DND-41 (cell line): ENCODE measurements at regions not wholly inside any gene's neighbourhood (a gene's known extent, or its start where the extent isn't known, plus 50 kb on each side); places are given as distances from the start of the nearest gene placed in this dataset.
"Not testable (repeated sequence)": the region's sequence is repeated elsewhere in the genome, so short reads cannot be mapped to it uniquely, and the experiment has no call there.

Source experiments
- ATAC-seq: fragments of 200-7000 bp; cut with Tn5 transposase; 3 replicates; pipeline ENCODE4 v1.9.1; 2021; ENCODE audit warnings: low read depth; ENCODE audit not compliant: insufficient read depth
- DNase-seq: peaks from one replicate; pipeline ENCODE4 v3.0.0-alpha.2; 2020
- H2AFZ ChIP-seq: 2 replicates; pipeline ENCODE4 v1.6.0; 2012; ENCODE audit warnings: low read depth, low read length
- H3K27ac ChIP-seq: 2 replicates; pipeline ENCODE4 v1.5.1; 2012; ENCODE audit warnings: low read length, inconsistent platforms
- H3K27me3 ChIP-seq: fragments of 200-600 bp; sonication (generic); 2 replicates; pipeline ENCODE4 v1.6.0; 2012; ENCODE audit warnings: low read length, mild to moderate bottlenecking, inconsistent platforms; ENCODE audit not compliant: insufficient read depth, poor library complexity
- H3K36me3 ChIP-seq: 2 replicates; pipeline ENCODE4 v1.5.1; 2012; ENCODE audit warnings: low read length, inconsistent platforms; ENCODE audit not compliant: insufficient read depth
- H3K4me1 ChIP-seq: 2 replicates; pipeline ENCODE4 v1.5.1; 2012; ENCODE audit warnings: mild to moderate bottlenecking, low read length; ENCODE audit not compliant: insufficient read depth
- H3K4me2 ChIP-seq: 2 replicates; pipeline ENCODE4 v1.6.0; 2012; ENCODE audit warnings: mild to moderate bottlenecking, moderate library complexity, low read length, inconsistent platforms; ENCODE audit not compliant: insufficient read depth
- H3K4me3 ChIP-seq, 2 experiments: fragments of 200-600 bp in 1 of 2; shearing (Covaris generic) in 1 of 2; 2 replicates each; pipeline ENCODE4 v1.5.1; 2012 to 2016; ENCODE audit warnings: inconsistent platforms in 2 of 2, low read length in 2 of 2, mild to moderate bottlenecking in 2 of 2, low read depth in 1 of 2, moderate library complexity in 1 of 2
- H3K79me2 ChIP-seq: 2 replicates; pipeline ENCODE4 v1.6.0; 2012; ENCODE audit warnings: low read length, inconsistent platforms; ENCODE audit not compliant: insufficient read depth
- H3K9ac ChIP-seq: 2 replicates; pipeline ENCODE4 v1.6.0; 2012; ENCODE audit warnings: low read depth, mild to moderate bottlenecking, inconsistent platforms, low read length, moderate library complexity
- H3K9me3 ChIP-seq: 2 replicates; pipeline ENCODE4 v1.5.1; 2012; ENCODE audit warnings: low read length, moderate library complexity, mild to moderate bottlenecking, inconsistent platforms; ENCODE audit not compliant: insufficient read depth, severe bottlenecking
- H4K20me1 ChIP-seq: 2 replicates; pipeline ENCODE4 v1.6.0; 2012; ENCODE audit warnings: low read length; ENCODE audit not compliant: insufficient read depth
- EZH2 ChIP-seq: IDR thresholded peaks from 3 replicates; pipeline ENCODE4 v1.6.1; 2012; ENCODE audit warnings: borderline replicate concordance, low read depth, mild to moderate bottlenecking, moderate library complexity, low read length, inconsistent platforms; ENCODE audit not compliant: severe bottlenecking
- TF ChIP-seq, protein P1 (sequence below): IDR thresholded peaks from 2 replicates; pipeline ENCODE4 v1.5.1; 2012; ENCODE audit warnings: borderline replicate concordance, low read length, moderate library complexity, mild to moderate bottlenecking; ENCODE audit not compliant: poor library complexity, severe bottlenecking; ENCODE audit errors: extremely low read depth

DNA sequence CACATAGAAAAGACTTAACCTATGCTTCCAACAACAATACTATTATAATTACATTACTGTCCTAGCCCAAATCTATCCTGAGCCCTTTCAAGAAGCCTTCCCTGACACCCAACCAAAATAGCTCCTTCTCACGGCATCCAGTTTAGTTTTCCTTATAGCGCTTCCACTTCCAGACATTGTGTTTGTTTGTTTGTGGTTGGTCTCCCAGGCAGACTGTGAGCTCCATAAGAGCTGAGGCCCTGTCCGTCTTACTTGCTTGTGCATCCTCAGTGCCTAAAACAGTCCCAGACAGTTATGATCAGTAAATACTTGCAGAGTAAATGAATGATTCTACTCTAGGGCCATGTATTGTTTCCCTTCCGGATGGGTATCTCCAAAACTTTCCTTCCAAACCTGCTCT lies 68.1 kb upstream of the STARD13 start:
- DNase-seq: no peak
- Histone ChIP-seq H3K4me1 (no peaks in the 10 kb centered on the region), H3K27ac (no peak overlapping the region), H3K79me2 (no peaks in the 10 kb centered on the region), H3K9me3 (no peaks in the 10 kb centered on the region), H3K4me3 (no peak overlapping the region), H3K4me2 (no peak overlapping the region), H3K9ac (no peak overlapping the region), H2AFZ (no peak overlapping the region), H3K36me3 (no peaks in the 10 kb centered on the region), H3K27me3 (no peaks in the 10 kb centered on the region), H4K20me1 (no peaks in the 10 kb centered on the region)
- TF ChIP-seq EZH2: no peak
- TF ChIP-seq, protein P1, sequence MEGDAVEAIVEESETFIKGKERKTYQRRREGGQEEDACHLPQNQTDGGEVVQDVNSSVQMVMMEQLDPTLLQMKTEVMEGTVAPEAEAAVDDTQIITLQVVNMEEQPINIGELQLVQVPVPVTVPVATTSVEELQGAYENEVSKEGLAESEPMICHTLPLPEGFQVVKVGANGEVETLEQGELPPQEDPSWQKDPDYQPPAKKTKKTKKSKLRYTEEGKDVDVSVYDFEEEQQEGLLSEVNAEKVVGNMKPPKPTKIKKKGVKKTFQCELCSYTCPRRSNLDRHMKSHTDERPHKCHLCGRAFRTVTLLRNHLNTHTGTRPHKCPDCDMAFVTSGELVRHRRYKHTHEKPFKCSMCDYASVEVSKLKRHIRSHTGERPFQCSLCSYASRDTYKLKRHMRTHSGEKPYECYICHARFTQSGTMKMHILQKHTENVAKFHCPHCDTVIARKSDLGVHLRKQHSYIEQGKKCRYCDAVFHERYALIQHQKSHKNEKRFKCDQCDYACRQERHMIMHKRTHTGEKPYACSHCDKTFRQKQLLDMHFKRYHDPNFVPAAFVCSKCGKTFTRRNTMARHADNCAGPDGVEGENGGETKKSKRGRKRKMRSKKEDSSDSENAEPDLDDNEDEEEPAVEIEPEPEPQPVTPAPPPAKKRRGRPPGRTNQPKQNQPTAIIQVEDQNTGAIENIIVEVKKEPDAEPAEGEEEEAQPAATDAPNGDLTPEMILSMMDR: no peak
- no peak for ATAC-seq

DNA sequence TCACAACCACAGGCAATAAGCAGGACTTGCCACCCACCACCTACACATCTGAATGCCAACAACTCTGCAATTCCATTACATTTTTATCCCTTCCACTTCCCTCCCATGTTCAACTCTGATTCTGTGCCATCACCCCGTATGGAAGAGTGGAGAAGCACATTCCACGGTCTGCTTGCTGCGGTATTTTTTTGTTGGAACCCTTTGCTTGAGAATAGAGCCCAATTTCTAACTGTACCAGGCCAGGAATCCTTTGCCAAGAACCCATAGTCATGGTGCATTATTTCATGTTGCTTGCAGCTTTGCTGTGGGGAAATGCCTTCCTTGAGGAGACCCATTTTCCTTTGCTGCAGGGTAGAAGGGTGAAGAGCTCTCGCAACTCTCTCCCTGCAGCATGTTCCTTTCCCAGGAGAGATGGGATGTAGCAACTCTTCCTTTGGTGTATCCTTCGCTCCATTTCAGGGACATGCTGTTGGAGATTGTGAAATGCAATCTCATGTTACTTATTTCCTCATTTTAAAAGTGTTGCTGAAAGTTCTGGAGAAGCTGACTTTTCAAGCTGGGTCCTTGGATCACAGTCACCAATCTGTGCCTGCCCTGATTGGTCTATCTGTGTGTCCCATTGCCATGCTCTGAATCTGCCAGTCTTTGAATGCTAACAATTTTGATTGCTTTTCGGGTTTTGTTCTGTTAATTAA lies 69.8 kb upstream of the STARD13 start:
- H3K27me3 ChIP-seq: no peaks in the 10 kb centered on the region
- H3K4me2 ChIP-seq: no peak overlapping the region
- no peak overlapping the region for H3K9ac ChIP-seq
- H3K4me1 ChIP-seq: no peaks in the 10 kb centered on the region
- DNase-seq (no peak), ATAC-seq (no peak)
- H3K27ac ChIP-seq: no peak overlapping the region
- no peaks in the 10 kb centered on the region for H3K79me2 ChIP-seq
- H3K9me3 ChIP-seq: no peaks in the 10 kb centered on the region
- H3K36me3 ChIP-seq: no peaks in the 10 kb centered on the region
- no peak for TF ChIP-seq EZH2
- TF ChIP-seq, protein P1: no peak
- H4K20me1 ChIP-seq: no peaks in the 10 kb centered on the region
- H3K4me3 ChIP-seq: no peak overlapping the region
- H2AFZ ChIP-seq: no peak overlapping the region

DNA sequence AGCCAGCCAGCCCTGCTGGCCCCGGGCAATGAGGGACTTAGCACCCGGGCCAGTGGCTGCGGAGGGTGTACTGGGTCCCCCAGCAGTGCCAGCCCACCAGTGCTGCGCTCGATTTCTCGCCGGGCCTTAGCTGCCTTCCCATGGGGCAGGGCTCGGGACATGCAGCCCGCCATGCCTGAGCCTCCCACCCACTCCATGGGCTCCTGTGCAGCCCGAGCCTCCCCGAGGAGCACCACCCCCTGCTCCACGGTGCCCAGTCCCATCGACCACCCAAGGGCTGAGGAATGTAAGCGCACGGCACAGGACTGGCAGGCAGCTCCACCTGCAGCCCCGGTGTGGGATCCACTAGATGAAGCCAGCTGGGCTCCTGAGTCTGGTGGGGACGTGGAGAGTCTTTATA lies 72.5 kb upstream of the STARD13 start:
- not testable (repeated sequence) for H3K4me3 ChIP-seq, H3K36me3 ChIP-seq, H3K9ac ChIP-seq, H3K9me3 ChIP-seq, H3K79me2 ChIP-seq, H4K20me1 ChIP-seq, H3K27ac ChIP-seq, H3K4me2 ChIP-seq, DNase-seq, H3K27me3 ChIP-seq, H2AFZ ChIP-seq, ATAC-seq, H3K4me1 ChIP-seq

DNA sequence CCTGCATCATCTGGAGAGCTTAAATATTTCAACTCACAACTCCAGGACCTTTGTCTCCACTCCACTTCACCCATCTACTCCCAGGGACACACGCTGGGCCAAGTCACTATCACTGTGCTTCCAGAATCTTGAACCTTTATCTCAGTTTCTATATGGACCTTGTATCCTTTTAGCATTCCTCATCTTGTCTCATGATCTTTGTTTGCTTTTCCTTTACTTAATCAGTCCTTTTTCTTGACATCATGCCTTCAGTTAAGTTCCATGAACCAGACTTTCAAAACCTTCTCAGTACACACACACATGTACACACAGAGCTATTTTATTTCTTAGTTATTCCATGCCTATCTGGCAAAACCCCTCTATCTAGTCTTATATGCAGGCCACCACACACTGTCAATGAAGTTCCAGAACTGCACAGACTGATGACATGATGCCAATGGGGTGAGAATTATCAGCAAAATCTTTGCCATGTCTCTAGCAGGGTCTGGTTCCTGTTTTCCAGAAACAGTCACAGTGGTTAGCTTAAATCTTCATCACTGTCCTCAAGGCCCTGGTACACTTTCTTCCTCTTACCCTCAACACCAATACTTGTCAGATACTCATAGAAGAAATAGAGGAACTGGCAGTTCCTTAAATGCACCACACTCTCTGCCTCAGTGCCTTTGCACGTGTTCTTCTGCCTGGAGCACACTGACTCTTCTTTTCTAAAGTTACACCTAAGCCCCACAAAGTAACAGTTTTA lies 77.6 kb upstream of the STARD13 start:
- Histone ChIP-seq H2AFZ (no peak overlapping the region), H3K27me3 (no peaks in the 10 kb centered on the region), H3K27ac (no peak overlapping the region), H3K4me3 (no peak overlapping the region), H3K4me1 (no peaks in the 10 kb centered on the region), H3K79me2 (no peaks in the 10 kb centered on the region), H3K36me3 (no peaks in the 10 kb centered on the region), H3K9me3 (no peaks in the 10 kb centered on the region), H3K4me2 (no peak overlapping the region), H4K20me1 (no peaks in the 10 kb centered on the region), H3K9ac (no peak overlapping the region)
- DNase-seq (no peak), ATAC-seq (no peak)
- TF ChIP-seq EZH2: no peak
- TF ChIP-seq, protein P1: no peak
